Fibroblast of lung (primary cell): ENCODE measurements at regions not wholly inside any gene's neighbourhood (a gene's known extent, or its start where the extent isn't known, plus 50 kb on each side); places are given as distances from the start of the nearest gene placed in this dataset.

Experiments used
- CTCF ChIP-seq, 2 donors: IDR thresholded peaks in 1 of 2; conservative IDR thresholded peaks in 1 of 2; 1 replicate in 1 of 2; 2 replicates in 1 of 2; pipeline ENCODE4 v1.5.1; 2011 to 2012; ENCODE audit warnings: low read length in 2 of 2, control low read depth in 1 of 2, inconsistent platforms in 1 of 2, low read depth in 1 of 2, mild to moderate bottlenecking in 1 of 2
- EZH2 ChIP-seq: IDR thresholded peaks from 2 replicates; pipeline ENCODE4 v1.5.1; 2012; ENCODE audit warnings: low read length, control low read depth, mild to moderate bottlenecking; ENCODE audit errors: missing control alignments

- TF ChIP-seq CTCF (conservative IDR thresholded peaks at IDR 0.05 in 1 of 2, IDR thresholded peaks at IDR 0.05 in 1 of 2; ENCODE audit: low read depth in 1 of 2, low read length in 2 of 2) (no peak), EZH2 (no peak)
Observed at GRCh38 chr5:98578438-98578837, 195.0 kb upstream of the RGMB start.
